GM21825 (cell line): ENCODE measurements at regions not wholly inside any gene's neighbourhood (a gene's known extent, or its start where the extent isn't known, plus 50 kb on each side); places are given as distances from the start of the nearest gene placed in this dataset.
"Not testable (repeated sequence)": the region's sequence is repeated elsewhere in the genome, so short reads cannot be mapped to it uniquely, and the experiment has no call there.

Source experiments
- ATAC-seq: cut with Tn5 transposase; IDR thresholded peaks from one replicate; pipeline ENCODE4 v1.9.1; 2021; ENCODE audit warnings: mild to moderate bottlenecking, moderate library complexity; ENCODE audit not compliant: unreplicated experiment

- ATAC-seq: no peak
Observed at GRCh38 chr12:86526060-86526595, 269.9 kb upstream of the MGAT4C start.

- no peak for ATAC-seq
Observed at GRCh38 chr12:86523844-86524243, 267.7 kb upstream of the MGAT4C start.

- no peak for ATAC-seq
Observed at GRCh38 chr12:86521870-86522269, 265.7 kb upstream of the MGAT4C start.

- peak; percentile 28 for ATAC-seq
Observed at GRCh38 chr12:86513226-86513625, 257.0 kb upstream of the MGAT4C start.

GRCh38 chr12:86496595-86496994 lies 240.4 kb upstream of the MGAT4C start:
- ATAC-seq: no peak

GRCh38 chr12:86484473-86484872 lies 228.3 kb upstream of the MGAT4C start:
- ATAC-seq: no peak

- ATAC-seq: no peak
Observed at GRCh38 chr12:86473231-86473630, 217.0 kb upstream of the MGAT4C start.

GRCh38 chr12:86456776-86457175 lies 200.6 kb upstream of the MGAT4C start:
- no peak for ATAC-seq

- no peak for ATAC-seq
Observed at GRCh38 chr12:86456241-86456640, 200.1 kb upstream of the MGAT4C start.

GRCh38 chr12:86445356-86445755 lies 189.2 kb upstream of the MGAT4C start:
- ATAC-seq: no peak

GRCh38 chr12:86435053-86435452 lies 178.9 kb upstream of the MGAT4C start:
- no peak for ATAC-seq

GRCh38 chr12:86429824-86430223 lies 173.6 kb upstream of the MGAT4C start:
- ATAC-seq: no peak

- no peak for ATAC-seq
Observed at GRCh38 chr12:86421333-86421732, 165.1 kb upstream of the MGAT4C start.

GRCh38 chr12:86414201-86414600 lies 158.0 kb upstream of the MGAT4C start:
- ATAC-seq: no peak

- ATAC-seq: no peak
Observed at GRCh38 chr12:86411710-86412109, 155.5 kb upstream of the MGAT4C start.

- ATAC-seq: no peak
Observed at GRCh38 chr12:86407620-86408208, 151.5 kb upstream of the MGAT4C start.

- ATAC-seq: no peak
Observed at GRCh38 chr12:86389949-86390348, 133.8 kb upstream of the MGAT4C start.

- ATAC-seq: no peak
Observed at GRCh38 chr12:86387591-86388145, 131.5 kb upstream of the MGAT4C start.

GRCh38 chr12:86383759-86384158 lies 127.6 kb upstream of the MGAT4C start:
- ATAC-seq: not testable (repeated sequence)

GRCh38 chr12:86379337-86379736 lies 123.1 kb upstream of the MGAT4C start:
- ATAC-seq: no peak

GRCh38 chr12:86376052-86376451 lies 119.9 kb upstream of the MGAT4C start:
- ATAC-seq: no peak

GRCh38 chr12:86373813-86374212 lies 117.6 kb upstream of the MGAT4C start:
- ATAC-seq: no peak

- no peak for ATAC-seq
Observed at GRCh38 chr12:86367137-86367536, 110.9 kb upstream of the MGAT4C start.
